ENCODE measurements at regions not wholly inside any gene's neighbourhood (a gene's known extent, or its start where the extent isn't known, plus 50 kb on each side); places are given as distances from the start of the nearest gene placed in this dataset.

DNA sequence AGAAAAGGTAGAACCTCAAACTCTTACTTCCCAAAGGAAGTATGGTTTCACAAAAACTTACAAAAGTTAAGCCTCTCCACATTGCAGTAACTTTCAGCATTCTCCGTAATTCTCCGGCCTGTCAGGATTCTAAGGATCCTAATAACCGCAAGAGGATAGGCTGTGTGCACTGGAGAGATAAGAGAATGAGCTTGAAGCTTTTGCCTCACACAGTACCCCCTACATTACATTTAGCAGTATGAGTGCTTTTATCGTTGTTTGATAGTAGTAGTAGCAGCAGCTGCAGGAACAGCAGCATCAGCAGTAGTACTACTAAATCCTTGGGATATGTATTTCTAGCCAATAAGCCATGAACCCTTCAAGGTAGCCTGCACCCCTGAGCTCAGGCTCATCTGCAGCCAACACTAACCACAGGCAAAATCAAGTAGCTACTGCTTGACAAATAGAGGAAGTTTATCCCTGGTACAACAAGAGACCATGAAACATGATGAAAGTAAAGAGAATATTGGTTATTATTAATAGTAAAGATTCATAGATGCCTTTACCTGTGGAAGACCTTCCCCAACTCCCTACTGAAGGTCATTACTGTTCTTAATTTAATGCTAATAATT is 222.6 kb upstream of the CNTNAP2 start (continued):
- TF ChIP-seq, protein P1, sequence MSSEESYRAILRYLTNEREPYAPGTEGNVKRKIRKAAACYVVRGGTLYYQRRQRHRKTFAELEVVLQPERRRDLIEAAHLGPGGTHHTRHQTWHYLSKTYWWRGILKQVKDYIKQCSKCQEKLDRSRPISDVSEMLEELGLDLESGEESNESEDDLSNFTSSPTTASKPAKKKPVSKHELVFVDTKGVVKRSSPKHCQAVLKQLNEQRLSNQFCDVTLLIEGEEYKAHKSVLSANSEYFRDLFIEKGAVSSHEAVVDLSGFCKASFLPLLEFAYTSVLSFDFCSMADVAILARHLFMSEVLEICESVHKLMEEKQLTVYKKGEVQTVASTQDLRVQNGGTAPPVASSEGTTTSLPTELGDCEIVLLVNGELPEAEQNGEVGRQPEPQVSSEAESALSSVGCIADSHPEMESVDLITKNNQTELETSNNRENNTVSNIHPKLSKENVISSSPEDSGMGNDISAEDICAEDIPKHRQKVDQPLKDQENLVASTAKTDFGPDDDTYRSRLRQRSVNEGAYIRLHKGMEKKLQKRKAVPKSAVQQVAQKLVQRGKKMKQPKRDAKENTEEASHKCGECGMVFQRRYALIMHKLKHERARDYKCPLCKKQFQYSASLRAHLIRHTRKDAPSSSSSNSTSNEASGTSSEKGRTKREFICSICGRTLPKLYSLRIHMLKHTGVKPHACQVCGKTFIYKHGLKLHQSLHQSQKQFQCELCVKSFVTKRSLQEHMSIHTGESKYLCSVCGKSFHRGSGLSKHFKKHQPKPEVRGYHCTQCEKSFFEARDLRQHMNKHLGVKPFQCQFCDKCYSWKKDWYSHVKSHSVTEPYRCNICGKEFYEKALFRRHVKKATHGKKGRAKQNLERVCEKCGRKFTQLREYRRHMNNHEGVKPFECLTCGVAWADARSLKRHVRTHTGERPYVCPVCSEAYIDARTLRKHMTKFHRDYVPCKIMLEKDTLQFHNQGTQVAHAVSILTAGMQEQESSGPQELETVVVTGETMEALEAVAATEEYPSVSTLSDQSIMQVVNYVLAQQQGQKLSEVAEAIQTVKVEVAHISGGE (CRISPR knock-in tag; IDR thresholded peaks at IDR 0.05) = peak in 1 of 3 experiments; percentile 47; a peak in 1 of 6 replicates
- peak; percentile 83 for TF ChIP-seq EP300 (IDR thresholded peaks at IDR 0.05; ENCODE audit: low read length)
- peak; percentile 20; the same call in 1 of the 2 replicates for TF ChIP-seq NFIC (IDR thresholded peaks at IDR 0.05)
- TF ChIP-seq, protein P2, sequence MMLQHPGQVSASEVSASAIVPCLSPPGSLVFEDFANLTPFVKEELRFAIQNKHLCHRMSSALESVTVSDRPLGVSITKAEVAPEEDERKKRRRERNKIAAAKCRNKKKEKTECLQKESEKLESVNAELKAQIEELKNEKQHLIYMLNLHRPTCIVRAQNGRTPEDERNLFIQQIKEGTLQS (IDR thresholded peaks at IDR 0.05) = peak; percentile 8; the same call in 1 of the 2 replicates
- TF ChIP-seq, protein P2 (CRISPR knock-in tag; conservative IDR thresholded peaks at IDR 0.05) = no peak
- no peak for TF ChIP-seq NR3C1 (CRISPR knock-in tag; IDR thresholded peaks at IDR 0.05)
- TF ChIP-seq, protein P3, sequence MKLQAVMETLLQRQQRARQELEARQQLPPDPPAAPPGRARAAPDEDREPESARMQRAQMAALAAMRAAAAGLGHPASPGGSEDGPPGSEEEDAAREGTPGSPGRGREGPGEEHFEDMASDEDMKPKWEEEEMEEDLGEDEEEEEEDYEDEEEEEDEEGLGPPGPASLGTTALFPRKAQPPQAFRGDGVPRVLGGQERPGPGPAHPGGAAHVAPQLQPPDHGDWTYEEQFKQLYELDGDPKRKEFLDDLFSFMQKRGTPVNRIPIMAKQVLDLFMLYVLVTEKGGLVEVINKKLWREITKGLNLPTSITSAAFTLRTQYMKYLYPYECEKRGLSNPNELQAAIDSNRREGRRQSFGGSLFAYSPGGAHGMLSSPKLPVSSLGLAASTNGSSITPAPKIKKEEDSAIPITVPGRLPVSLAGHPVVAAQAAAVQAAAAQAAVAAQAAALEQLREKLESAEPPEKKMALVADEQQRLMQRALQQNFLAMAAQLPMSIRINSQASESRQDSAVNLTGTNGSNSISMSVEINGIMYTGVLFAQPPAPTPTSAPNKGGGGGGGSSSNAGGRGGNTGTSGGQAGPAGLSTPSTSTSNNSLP (IDR thresholded peaks at IDR 0.05; ENCODE audit: borderline replicate concordance, low read depth, low read length) = peak; percentile 97
- peak; percentile 74 for TF ChIP-seq NCOR1 (IDR thresholded peaks at IDR 0.05)
- TF ChIP-seq, protein P4, sequence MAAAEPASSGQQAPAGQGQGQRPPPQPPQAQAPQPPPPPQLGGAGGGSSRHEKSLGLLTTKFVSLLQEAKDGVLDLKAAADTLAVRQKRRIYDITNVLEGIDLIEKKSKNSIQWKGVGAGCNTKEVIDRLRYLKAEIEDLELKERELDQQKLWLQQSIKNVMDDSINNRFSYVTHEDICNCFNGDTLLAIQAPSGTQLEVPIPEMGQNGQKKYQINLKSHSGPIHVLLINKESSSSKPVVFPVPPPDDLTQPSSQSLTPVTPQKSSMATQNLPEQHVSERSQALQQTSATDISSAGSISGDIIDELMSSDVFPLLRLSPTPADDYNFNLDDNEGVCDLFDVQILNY (CRISPR knock-in tag; IDR thresholded peaks at IDR 0.05) = no peak
- 0 out of 2 replicates have a peak, but pooled peaks have one; percentile 6 for TF ChIP-seq CEBPB (tag; IDR thresholded peaks at IDR 0.05)
- TF ChIP-seq, protein P5, sequence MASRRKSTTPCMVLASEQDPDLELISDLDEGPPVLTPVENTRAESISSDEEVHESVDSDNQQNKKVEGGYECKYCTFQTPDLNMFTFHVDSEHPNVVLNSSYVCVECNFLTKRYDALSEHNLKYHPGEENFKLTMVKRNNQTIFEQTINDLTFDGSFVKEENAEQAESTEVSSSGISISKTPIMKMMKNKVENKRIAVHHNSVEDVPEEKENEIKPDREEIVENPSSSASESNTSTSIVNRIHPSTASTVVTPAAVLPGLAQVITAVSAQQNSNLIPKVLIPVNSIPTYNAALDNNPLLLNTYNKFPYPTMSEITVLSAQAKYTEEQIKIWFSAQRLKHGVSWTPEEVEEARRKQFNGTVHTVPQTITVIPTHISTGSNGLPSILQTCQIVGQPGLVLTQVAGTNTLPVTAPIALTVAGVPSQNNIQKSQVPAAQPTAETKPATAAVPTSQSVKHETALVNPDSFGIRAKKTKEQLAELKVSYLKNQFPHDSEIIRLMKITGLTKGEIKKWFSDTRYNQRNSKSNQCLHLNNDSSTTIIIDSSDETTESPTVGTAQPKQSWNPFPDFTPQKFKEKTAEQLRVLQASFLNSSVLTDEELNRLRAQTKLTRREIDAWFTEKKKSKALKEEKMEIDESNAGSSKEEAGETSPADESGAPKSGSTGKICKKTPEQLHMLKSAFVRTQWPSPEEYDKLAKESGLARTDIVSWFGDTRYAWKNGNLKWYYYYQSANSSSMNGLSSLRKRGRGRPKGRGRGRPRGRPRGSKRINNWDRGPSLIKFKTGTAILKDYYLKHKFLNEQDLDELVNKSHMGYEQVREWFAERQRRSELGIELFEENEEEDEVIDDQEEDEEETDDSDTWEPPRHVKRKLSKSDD (conservative IDR thresholded peaks at IDR 0.05; ENCODE audit: low read length) = no peak
- TF ChIP-seq, protein P6, sequence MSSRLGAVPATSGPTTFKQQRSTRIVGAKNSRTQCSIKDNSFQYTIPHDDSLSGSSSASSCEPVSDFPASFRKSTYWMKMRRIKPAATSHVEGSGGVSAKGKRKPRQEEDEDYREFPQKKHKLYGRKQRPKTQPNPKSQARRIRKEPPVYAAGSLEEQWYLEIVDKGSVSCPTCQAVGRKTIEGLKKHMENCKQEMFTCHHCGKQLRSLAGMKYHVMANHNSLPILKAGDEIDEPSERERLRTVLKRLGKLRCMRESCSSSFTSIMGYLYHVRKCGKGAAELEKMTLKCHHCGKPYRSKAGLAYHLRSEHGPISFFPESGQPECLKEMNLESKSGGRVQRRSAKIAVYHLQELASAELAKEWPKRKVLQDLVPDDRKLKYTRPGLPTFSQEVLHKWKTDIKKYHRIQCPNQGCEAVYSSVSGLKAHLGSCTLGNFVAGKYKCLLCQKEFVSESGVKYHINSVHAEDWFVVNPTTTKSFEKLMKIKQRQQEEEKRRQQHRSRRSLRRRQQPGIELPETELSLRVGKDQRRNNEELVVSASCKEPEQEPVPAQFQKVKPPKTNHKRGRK (tag; IDR thresholded peaks at IDR 0.05) = no peak
- TF ChIP-seq KHSRP (IDR thresholded peaks at IDR 0.05) = no peak
- TF ChIP-seq BHLHE40 (IDR thresholded peaks at IDR 0.05; ENCODE audit: low read length) = 0 out of 2 replicates have a peak, but pooled peaks have one; percentile 11
- TF ChIP-seq PHTF2 (CRISPR knock-in tag; IDR thresholded peaks at IDR 0.05) = no peak
- peak; percentile 55; the same call in 1 of the 2 replicates for TF ChIP-seq C11orf30 (IDR thresholded peaks at IDR 0.05; ENCODE audit: low read depth)
- peak; percentile 50; the same call in 1 of the 2 replicates for TF ChIP-seq CTBP1 (IDR thresholded peaks at IDR 0.05; ENCODE audit: borderline replicate concordance)

All from K562 (cell line).